ENCODE measurements at regions not wholly inside any gene's neighbourhood (a gene's known extent, or its start where the extent isn't known, plus 50 kb on each side); places are given as distances from the start of the nearest gene placed in this dataset.
A peak's percentile ranks its signal among the peaks of the same experiment; 100 is the strongest.

DNA sequence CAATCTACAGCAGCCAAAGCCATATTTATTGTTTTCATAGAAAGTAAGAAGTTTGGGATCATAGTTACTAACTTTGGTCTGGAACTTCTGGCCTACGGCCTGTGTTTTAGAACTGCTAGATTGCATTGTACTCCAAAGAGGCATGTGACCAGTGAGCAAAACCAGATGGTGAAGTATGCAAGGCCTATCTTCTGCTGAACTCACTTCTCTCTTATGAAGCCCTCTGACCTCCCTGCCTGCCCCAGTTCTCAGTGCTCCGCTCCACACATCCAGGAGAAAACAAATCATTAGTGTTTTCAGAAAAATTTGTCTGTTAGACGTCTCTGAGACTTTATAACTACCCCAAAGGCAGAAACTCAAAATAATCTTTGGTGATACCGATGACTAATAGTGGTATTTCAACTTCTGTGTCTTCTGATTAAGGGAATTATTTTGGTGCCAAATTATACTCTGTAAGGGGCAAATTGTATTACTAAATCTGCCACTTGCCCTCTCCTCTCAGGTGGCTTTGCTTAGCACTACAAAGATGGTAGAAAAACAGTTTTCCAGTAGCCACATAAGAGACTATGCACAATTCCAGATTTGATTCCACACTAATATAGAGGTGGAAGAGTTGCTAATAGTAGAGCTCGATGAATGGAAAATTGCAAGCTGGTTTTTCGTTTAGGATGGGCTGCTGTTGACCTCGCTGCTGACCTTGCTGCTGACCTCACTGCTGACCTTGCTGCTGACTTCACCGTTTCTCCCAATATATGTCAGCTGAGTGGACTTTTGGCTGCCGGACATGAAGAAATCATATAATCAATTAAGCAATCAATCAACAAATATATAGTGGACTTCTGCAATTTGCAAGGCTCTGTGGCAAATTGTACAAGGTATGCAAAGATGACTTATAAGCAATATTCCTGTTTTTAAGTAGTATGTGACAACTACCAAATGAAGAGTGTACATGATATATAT is 147.5 kb downstream of the KITLG start:
- Mint-ChIP-seq H3K9me3 (peaks cover 7% of the 10 kb centered on the region), H3K4me1 (peaks cover 9% of the 10 kb centered on the region), H3K27me3 (ENCODE audit: low read depth) (no peaks in the 10 kb centered on the region), H3K4me3 (no peak overlapping the region), H3K27ac (ENCODE audit: unreplicated experiment) (peak overlapping the region; percentile 57), H3K36me3 (ENCODE audit: low read depth) (peaks cover 3% of the 10 kb centered on the region)
- no peak for DNase-seq (ENCODE audit: low read depth, low spot score)
- TF ChIP-seq, protein P1, sequence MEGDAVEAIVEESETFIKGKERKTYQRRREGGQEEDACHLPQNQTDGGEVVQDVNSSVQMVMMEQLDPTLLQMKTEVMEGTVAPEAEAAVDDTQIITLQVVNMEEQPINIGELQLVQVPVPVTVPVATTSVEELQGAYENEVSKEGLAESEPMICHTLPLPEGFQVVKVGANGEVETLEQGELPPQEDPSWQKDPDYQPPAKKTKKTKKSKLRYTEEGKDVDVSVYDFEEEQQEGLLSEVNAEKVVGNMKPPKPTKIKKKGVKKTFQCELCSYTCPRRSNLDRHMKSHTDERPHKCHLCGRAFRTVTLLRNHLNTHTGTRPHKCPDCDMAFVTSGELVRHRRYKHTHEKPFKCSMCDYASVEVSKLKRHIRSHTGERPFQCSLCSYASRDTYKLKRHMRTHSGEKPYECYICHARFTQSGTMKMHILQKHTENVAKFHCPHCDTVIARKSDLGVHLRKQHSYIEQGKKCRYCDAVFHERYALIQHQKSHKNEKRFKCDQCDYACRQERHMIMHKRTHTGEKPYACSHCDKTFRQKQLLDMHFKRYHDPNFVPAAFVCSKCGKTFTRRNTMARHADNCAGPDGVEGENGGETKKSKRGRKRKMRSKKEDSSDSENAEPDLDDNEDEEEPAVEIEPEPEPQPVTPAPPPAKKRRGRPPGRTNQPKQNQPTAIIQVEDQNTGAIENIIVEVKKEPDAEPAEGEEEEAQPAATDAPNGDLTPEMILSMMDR (conservative IDR thresholded peaks at IDR 0.05), result no peak

DNA sequence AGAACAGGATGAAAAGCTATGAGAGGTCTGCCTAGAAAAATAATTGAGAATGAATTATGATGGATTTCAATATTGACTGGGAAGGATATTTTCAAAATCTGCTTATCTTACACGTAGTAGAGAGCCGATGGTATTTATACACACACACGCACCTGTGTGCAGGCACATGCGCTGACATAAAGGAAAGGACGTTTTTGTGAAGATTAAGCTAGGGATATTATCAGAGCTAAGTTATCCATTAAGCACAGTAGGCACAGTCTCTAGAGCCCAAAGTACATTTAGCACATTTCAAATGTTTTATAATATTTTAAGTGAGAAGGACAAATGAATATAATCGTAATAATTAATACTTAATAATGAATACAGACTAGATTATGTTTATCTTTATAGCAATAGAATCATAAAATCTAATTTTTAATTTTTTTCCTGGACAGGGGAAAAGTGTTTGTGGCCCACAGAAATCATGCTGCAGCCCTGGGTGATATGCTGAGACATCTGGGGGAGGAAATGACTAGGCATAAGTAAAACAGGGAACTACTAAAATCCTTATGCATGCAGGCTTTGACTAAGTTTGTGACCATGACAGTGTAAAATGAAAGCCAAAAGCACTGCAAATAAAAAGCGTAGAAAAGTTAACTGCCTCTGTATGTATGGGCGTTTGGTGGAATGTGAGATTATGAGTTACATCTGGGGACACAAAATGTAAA is 146.1 kb downstream of the KITLG start:
- no peak for DNase-seq (ENCODE audit: low read depth, low spot score)
- Mint-ChIP-seq H3K36me3 (ENCODE audit: low read depth) (no peaks in the 10 kb centered on the region), H3K9me3 (peaks cover 2% of the 10 kb centered on the region), H3K27ac (ENCODE audit: unreplicated experiment) (no peak overlapping the region), H3K27me3 (ENCODE audit: low read depth) (no peaks in the 10 kb centered on the region), H3K4me1 (peaks cover 9% of the 10 kb centered on the region), H3K4me3 (no peak overlapping the region)
- TF ChIP-seq, protein P1 (conservative IDR thresholded peaks at IDR 0.05), result no peak

DNA sequence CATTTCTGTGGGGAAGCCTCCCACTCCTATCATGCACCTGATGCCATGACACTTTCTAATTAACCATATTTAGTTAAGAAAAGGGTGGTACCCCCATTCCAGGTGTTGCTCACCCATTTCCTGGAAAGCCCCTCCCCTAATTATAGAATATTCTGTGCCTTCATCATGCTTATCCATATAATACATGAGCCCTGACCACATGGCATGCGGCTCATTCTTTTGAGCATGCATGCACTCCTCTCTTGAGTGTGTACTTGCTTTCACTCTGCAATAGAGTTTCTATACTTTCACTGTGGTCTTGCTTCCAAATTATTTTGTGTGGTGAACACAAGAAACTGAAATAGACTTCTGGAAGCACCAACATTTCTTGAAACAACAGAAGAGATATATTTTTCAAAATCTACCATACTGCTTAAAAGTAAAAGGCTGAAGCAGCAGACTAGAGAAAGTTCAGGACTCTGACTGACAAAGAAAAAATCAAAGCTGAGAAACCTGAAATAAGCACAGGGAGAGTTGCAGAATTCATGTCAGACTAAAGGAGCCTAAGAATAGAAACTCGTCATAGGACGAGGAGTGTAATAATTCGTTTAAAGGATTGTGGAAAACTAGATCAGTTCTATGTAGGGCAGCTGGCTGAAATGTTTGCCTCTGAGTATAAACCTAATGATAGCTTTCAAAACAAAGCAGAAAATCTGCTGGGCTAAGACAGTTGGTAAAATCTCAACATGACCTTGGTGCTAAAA is 144.8 kb downstream of the KITLG start:
- no peaks in the 10 kb centered on the region for H3K9me3 Mint-ChIP-seq
- H3K27me3 Mint-ChIP-seq (ENCODE audit: low read depth), result no peaks in the 10 kb centered on the region
- H3K4me1 Mint-ChIP-seq, result peaks cover 9% of the 10 kb centered on the region
- DNase-seq (ENCODE audit: low read depth, low spot score), result no peak
- no peak overlapping the region for H3K4me3 Mint-ChIP-seq
- H3K36me3 Mint-ChIP-seq (ENCODE audit: low read depth), result peaks cover 2% of the 10 kb centered on the region
- TF ChIP-seq, protein P1 (conservative IDR thresholded peaks at IDR 0.05), result no peak
- no peak overlapping the region for H3K27ac Mint-ChIP-seq (ENCODE audit: unreplicated experiment)

DNA sequence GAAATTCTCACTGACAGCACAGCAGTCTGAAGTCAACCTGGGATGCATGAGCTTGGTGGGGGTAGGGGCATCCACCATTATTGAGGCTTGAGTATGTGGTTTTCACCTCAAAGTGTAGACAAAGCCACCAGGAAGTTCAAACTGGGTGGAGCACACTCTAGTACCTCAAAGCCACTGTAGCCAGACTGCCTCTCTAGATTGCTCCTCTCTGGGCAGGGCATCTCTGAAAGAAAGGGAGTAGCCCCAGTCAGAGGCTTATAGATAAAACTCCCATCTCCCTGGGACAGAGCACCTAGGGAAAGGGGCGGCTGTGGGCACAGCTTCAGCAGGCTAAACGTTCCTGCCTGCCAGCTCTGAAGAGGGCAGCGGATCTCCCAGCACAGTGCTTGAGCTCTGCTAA is 143.0 kb downstream of the KITLG start:
- TF ChIP-seq, protein P1 (conservative IDR thresholded peaks at IDR 0.05), result no peak
- H3K27ac Mint-ChIP-seq (ENCODE audit: unreplicated experiment), result no peak overlapping the region
- no peak for DNase-seq (ENCODE audit: low read depth, low spot score)

More for the DNA sequence above, 143.0 kb downstream of the KITLG start:
- H3K36me3 Mint-ChIP-seq (ENCODE audit: low read depth), result peaks cover 2% of the 10 kb centered on the region
- peaks cover 9% of the 10 kb centered on the region for H3K4me1 Mint-ChIP-seq
- no peak overlapping the region for H3K4me3 Mint-ChIP-seq
- H3K9me3 Mint-ChIP-seq, result peaks cover 5% of the 10 kb centered on the region
- no peaks in the 10 kb centered on the region for H3K27me3 Mint-ChIP-seq (ENCODE audit: low read depth)

Data from neural crest cell (in vitro differentiated cells).